ENCODE measurements at regions not wholly inside any gene's neighbourhood (a gene's known extent, or its start where the extent isn't known, plus 50 kb on each side); places are given as distances from the start of the nearest gene placed in this dataset.

DNA sequence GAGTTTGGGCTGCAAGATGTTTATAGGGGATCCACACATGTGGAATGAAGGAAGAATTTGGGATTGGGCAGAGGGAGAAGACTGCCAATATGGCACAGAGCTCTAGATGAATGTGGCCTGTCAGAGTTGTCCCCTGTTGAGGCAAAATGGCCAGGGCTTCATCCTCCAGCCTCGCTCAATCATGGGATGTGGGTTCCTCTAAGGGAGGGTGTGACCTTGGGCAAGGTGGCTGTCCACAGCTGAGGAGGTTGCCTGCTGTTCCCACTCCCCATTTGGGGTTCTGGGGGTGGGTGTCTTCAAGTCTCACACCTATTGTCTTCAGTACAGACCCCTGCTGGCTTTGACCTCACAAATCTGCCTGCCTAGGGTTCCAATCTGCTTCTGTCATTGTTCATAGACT lies 121.6 kb upstream of the FAM204A start:
- DNase-seq (ENCODE audit: low spot score in 2 of 2) (no peak), ATAC-seq (peak; percentile 29)
- Mint-ChIP-seq H3K4me1 (peaks cover 6% of the 10 kb centered on the region), H3K27ac (no peak overlapping the region), H3K4me3 (no peak overlapping the region), H3K36me3 (no peaks in the 10 kb centered on the region), H3K9me3 (no peaks in the 10 kb centered on the region)

DNA sequence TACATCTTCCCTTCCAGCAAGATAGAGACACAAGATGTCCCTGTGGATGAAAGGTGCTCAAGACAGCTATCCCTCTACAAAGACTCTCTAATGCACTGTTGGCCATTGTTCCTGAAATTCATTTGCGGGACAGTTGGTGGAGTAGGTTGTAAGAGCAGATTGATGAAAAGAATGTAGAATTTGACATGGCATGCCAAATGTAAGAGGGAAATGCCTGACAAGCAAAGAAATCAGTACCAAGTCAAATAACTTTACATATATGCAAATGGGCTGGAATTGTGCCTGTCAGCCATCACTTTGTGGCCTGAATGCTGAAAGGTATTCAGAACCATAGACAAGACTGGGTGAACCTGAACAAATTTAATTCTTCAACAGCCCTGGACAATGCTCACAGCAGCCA lies 120.3 kb upstream of the FAM204A start:
- peaks cover 6% of the 10 kb centered on the region for H3K4me1 Mint-ChIP-seq
- DNase-seq (ENCODE audit: low spot score in 2 of 2) (no peak), ATAC-seq (no peak)
- H3K9me3 Mint-ChIP-seq: no peaks in the 10 kb centered on the region
- no peaks in the 10 kb centered on the region for H3K36me3 Mint-ChIP-seq
- H3K27ac Mint-ChIP-seq: no peak overlapping the region
- H3K4me3 Mint-ChIP-seq: no peak overlapping the region

DNA sequence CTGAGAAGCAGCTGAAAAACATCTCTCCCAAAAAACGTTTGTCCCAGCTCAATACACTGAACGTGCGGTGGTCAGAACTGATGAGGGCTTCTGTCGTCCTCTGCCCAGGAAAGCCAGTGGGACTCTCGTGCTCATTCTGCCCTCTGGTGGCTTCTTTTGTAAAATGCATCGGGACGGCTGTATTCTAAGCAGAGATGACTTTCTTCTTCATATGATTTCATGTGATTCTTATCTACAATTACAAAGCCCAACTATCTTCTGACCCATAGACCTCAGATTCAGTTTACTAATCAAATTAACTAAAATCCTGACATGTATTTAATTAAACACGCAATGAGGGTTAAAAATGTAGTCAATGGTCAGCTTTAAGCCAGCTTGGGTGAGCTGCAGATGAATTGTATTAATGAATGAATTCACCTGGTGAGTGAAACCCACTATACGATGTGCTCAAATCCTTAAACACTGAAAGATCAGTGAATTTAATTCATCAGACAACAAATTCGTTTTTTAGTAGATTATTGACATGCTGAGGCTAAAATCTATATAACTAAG lies 117.6 kb upstream of the FAM204A start:
- ATAC-seq: peak; percentile 65
- Mint-ChIP-seq H3K4me3 (no peak overlapping the region), H3K4me1 (peaks cover 6% of the 10 kb centered on the region), H3K9me3 (no peaks in the 10 kb centered on the region), H3K27ac (no peak overlapping the region), H3K36me3 (no peaks in the 10 kb centered on the region)
- peak; percentile 23 to 71 for DNase-seq (ENCODE audit: low spot score in 2 of 2)

DNA sequence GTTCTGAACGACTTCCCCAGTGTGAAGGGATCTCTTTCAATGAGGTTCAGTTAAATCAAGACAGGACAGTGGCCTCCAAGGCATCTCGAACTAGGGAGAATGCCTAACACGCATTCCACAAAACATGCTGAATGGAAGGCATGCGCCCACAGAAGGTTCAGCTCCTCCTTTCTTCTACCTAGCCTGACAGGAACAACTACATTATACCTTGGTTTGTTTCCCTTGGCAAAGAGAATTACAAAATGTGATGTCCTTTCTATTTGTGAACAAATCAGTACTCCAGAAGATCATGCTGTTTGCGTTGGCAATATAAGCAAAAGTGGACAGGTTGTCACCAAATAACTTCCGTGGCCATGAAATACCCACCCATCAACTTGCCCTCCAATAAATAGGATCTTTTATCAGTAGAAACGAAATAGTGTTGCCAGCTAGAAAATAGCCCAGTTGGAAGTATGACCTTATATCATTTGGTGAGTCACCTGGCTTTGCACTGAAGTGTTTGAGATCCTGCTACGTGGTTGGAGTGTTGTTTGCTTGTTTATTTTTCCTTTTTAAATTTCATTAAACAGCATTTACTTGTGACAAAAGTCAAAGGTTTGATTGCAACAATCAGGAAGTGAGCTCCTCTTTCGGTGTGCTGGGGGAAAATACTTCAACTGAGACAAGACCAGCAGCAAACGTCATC lies 117.0 kb upstream of the FAM204A start:
- no peak overlapping the region for H3K4me3 Mint-ChIP-seq
- H3K9me3 Mint-ChIP-seq: no peaks in the 10 kb centered on the region
- no peak overlapping the region for H3K27ac Mint-ChIP-seq
- H3K4me1 Mint-ChIP-seq: peaks cover 6% of the 10 kb centered on the region
- ATAC-seq (no peak), DNase-seq (ENCODE audit: low spot score in 2 of 2) (no peak)
- H3K36me3 Mint-ChIP-seq: no peaks in the 10 kb centered on the region

DNA sequence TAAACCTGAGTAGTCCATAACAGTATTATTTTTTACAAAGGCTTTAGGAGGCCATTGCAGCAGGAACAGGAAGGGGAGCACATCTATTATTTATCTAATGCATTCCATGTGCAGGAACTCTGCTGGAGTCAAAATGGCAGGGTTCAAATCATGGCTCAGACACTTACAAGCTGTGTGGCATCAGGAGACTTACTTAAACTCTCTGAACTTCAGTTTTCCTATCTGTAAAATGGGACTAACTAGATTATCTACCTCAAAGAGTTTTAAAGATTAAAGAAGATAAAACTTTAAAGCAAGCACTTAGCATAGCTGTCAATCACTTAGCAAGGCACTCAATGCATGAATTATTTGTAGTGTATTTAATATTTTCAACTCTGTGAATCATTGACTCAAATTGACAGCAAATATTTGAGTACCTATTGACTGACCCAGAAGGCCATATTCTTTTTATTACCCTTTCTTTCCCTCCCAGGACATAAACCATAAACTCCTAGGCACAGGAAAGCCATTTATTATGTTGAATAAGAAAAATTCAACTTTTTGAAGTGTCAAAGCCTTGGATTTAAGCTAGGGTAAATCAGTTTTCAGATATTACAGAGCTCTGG lies 115.8 kb upstream of the FAM204A start:
- no peaks in the 10 kb centered on the region for H3K9me3 Mint-ChIP-seq
- H3K27ac Mint-ChIP-seq: no peak overlapping the region
- no peaks in the 10 kb centered on the region for H3K36me3 Mint-ChIP-seq
- DNase-seq (ENCODE audit: low spot score in 2 of 2) (no peak), ATAC-seq (no peak)
- H3K4me3 Mint-ChIP-seq: no peak overlapping the region
- H3K4me1 Mint-ChIP-seq: peaks cover 6% of the 10 kb centered on the region

DNA sequence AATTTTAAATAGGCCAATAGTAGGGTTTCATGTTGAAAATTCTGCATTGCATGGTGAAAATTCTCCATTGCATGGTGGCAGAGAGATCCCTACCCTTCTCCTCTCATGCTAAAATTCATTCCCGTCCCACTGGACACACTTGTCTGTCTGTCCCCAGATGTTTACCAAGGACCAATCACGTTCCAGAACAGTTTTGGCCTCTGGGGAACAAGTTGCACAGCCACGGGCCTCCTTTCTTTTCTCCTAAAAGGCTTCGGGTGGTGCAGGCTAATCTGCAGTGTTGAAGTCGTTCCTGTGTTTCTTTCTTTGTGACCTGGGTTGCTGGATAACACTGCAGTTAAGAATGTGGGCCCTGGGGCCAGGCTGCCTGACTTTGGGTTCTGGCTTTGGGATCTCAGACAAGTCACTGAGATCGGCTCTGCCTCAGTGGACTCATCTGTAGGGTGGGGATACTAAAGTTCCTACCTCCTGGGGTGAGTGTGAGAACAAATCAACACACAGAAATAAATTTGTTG lies 113.1 kb upstream of the FAM204A start:
- no peaks in the 10 kb centered on the region for H3K36me3 Mint-ChIP-seq
- ATAC-seq (no peak), DNase-seq (ENCODE audit: low spot score in 2 of 2) (no peak)
- H3K9me3 Mint-ChIP-seq: peaks cover 3% of the 10 kb centered on the region
- H3K4me1 Mint-ChIP-seq: peaks cover 6% of the 10 kb centered on the region
- no peak overlapping the region for H3K27ac Mint-ChIP-seq
- no peak overlapping the region for H3K4me3 Mint-ChIP-seq

DNA sequence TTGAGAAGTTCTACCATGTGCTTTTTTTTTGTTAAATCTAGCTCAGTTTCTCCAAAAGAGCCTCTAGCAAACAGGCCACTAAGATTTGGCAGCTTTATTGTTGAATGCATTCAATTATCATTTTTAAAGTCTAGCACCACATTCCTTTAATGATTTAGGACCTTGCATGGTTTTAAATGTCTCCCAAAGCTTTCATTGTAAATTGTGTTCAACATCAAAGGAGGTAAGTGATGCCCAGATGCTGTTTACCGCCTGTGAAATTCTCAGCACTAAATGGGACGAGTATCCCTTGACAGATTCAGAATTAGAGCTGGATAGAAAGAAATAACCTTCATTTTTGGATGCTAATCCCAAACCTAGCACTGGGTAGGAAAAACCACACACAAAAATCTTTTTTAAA lies 112.1 kb upstream of the FAM204A start:
- Mint-ChIP-seq H3K4me3 (no peak overlapping the region), H3K36me3 (no peaks in the 10 kb centered on the region), H3K4me1 (peaks cover 4% of the 10 kb centered on the region), H3K27ac (no peak overlapping the region), H3K9me3 (peaks cover 3% of the 10 kb centered on the region)
- no peak for ATAC-seq
- no peak for DNase-seq (ENCODE audit: low spot score in 2 of 2)

DNA sequence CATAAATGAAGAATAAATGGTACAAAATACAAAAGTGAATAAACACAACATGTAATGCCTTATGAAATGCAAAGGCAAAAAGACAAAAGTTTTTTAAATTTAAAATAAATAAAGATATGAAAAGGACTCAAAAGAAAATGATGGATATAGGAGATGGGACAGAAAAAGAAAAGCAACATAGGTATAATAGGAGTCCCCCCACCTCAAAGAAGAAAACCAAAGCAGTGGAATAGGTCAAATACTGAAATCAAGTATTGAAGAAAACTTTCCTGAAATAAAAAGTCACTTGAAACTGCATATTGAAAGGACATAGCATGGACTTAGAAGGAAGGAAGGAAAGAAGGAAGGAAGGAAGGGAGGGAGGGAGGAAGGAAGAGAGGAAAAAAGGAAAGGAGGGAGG lies 110.0 kb upstream of the FAM204A start:
- no peak for ATAC-seq
- H3K36me3 Mint-ChIP-seq: no peaks in the 10 kb centered on the region

DNA sequence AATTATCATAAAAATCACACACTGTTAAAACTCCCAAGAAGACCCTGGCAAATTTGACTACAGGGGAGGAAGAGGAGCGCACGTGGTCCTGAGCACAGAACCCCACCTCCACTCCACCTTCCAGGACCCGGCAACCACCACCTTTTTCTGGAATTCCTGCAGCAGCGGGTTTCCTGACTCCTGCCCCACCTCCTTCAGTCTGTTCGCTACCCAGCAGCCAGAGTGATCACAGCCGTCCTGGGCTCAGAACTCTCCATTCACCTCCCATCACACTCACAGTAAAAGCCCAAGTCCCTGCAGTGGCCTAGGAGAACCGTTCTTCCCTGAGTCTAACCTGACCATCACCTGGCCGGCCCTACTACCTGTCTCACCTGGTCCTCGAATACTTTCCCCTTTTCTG lies 107.4 kb upstream of the FAM204A start:
- no peak for DNase-seq (ENCODE audit: low spot score in 2 of 2)
- H3K36me3 Mint-ChIP-seq: no peaks in the 10 kb centered on the region
- H3K9me3 Mint-ChIP-seq: peaks cover 3% of the 10 kb centered on the region
- no peaks in the 10 kb centered on the region for H3K4me1 Mint-ChIP-seq
- no peak overlapping the region for H3K4me3 Mint-ChIP-seq
- H3K27ac Mint-ChIP-seq: no peak overlapping the region
- no peak for ATAC-seq

More for the DNA sequence above, 110.0 kb upstream of the FAM204A start:
- Mint-ChIP-seq H3K9me3 (peaks cover 3% of the 10 kb centered on the region), H3K4me1 (no peaks in the 10 kb centered on the region), H3K27ac (no peak overlapping the region), H3K4me3 (no peak overlapping the region)
- no peak for DNase-seq (ENCODE audit: low spot score in 2 of 2)

DNA sequence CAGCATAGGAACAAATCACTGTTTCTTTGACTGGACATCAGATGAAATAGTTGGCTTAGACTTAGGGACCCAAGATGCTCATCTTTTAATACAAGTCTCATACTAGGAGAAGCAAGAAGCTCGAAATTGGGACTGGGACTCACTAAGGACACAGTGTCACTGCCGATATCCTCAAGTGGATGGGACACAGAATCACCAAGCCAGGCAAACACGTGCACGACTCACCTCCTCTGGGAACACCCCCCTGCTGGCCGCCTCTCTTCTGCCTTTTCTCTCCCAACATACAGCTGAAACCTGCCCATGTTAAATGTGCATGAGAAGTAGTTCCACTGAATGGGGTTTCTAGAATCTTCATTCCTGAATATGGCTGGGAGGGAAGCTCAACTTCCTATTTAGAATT lies 106.6 kb upstream of the FAM204A start:
- DNase-seq (ENCODE audit: low spot score in 2 of 2): no peak
- Mint-ChIP-seq H3K4me3 (no peak overlapping the region), H3K9me3 (peaks cover 3% of the 10 kb centered on the region), H3K27ac (no peak overlapping the region), H3K4me1 (no peaks in the 10 kb centered on the region), H3K36me3 (no peaks in the 10 kb centered on the region)
- no peak for ATAC-seq

DNA sequence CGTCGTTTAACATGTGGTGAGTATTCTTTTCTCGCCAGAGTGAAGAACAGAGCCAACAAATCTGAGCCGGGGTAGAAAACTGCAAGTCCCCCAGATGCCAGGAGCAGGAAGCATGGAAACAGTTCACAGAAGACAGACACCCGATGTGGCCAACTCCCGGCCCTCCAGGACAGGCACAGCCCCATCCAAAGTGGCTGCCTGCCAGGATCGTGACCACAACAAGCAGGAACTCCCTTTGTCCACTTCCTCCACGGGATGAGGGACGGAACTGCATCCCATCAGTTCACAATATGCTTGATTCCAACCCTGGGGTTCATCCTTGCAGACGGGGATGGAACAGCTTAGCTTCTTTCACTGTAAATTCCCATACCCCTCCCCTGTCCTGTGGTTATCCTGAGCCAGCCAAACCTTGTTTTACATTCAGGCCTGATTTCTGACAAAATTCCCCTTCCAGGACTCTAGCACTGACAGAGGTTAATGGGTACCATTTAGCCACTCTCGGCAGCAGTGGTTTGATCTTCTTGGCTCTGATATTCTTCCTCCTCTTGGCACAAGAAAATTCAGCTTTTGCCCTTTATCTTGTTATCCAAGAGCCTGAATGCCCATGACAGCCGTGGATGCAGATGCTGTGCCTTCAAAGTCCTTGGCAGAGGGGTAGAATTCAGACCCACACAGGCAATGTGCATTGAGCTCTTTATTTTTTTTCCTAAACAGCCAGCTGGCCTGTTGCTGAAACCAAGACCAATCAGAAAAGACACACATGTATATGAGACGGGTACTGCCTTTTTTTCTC lies 105.5 kb upstream of the FAM204A start:
- no peaks in the 10 kb centered on the region for H3K36me3 Mint-ChIP-seq
- H3K4me3 Mint-ChIP-seq: no peak overlapping the region
- no peak for DNase-seq (ENCODE audit: low spot score in 2 of 2)
- H3K4me1 Mint-ChIP-seq: no peaks in the 10 kb centered on the region
- no peak for ATAC-seq
- peaks cover 3% of the 10 kb centered on the region for H3K9me3 Mint-ChIP-seq
- no peak overlapping the region for H3K27ac Mint-ChIP-seq

DNA sequence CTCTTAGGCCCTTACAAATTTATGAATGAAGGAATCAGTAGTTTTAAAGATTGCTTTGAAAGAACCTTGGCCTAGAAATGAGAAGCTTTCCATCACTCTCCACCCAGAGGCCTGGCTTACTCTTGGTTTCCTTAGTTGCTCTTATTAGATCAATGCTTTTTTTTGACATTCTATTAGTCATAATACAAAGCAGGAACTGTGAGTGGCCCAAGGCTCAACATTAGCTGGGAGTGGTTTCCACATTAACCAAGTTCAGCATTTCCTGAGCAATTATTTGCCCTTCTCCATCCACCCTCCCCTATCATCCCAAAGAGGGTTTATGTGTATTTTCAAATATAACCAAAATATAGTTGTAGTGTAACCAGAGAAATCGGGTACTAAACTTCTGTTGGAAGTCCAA lies 103.4 kb upstream of the FAM204A start:
- H3K27ac Mint-ChIP-seq: no peak overlapping the region
- H3K4me1 Mint-ChIP-seq: no peaks in the 10 kb centered on the region
- no peak overlapping the region for H3K4me3 Mint-ChIP-seq
- ATAC-seq: no peak
- H3K36me3 Mint-ChIP-seq: no peaks in the 10 kb centered on the region
- H3K9me3 Mint-ChIP-seq: no peaks in the 10 kb centered on the region
- DNase-seq (ENCODE audit: low spot score in 2 of 2): no peak

DNA sequence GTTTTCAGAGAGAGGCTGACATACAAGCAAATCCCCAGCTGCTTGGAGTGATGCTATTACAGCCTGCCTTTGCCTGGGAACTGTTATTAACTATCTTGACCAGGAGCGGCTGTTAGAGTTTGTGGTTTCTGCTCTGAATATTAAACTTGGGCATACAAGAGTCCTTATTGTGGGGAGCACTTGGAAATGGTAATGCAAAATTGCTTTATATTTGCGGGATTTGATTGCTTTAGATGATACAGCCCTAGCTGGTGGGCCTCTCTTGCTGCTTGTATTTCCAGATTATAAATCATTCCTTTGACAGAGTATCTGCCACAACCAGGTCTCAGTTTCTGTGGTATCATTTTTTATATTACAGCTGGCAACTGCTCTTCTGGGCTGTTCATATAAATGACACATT lies 101.9 kb upstream of the FAM204A start:
- Mint-ChIP-seq H3K9me3 (no peaks in the 10 kb centered on the region), H3K4me1 (no peaks in the 10 kb centered on the region), H3K27ac (no peak overlapping the region), H3K4me3 (no peak overlapping the region), H3K36me3 (no peaks in the 10 kb centered on the region)
- DNase-seq (ENCODE audit: low spot score in 2 of 2) (no peak), ATAC-seq (no peak)

DNA sequence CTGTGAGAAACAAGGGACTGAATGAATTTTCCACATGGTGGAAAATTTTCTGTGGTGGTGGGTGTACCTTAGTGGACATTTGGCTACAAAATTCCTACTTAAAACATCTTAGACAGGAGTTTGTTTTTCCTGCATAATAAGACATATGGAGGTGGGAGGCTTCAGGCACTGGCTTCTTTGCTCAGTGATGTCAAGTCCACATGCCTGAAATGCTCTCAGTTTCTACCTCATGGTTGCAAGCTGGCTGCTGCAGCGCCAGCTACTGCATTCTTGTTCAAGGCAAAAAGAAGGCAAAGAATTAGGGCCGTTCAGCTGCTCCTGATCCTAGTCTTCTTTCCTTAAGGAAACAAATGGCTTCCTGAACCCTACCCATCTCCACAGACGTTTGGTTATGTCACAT lies 99.9 kb upstream of the FAM204A start:
- DNase-seq (ENCODE audit: low spot score in 2 of 2) (no peak), ATAC-seq (no peak)
- H3K27ac Mint-ChIP-seq: no peak overlapping the region
- no peaks in the 10 kb centered on the region for H3K36me3 Mint-ChIP-seq
- H3K9me3 Mint-ChIP-seq: no peaks in the 10 kb centered on the region
- H3K4me1 Mint-ChIP-seq: no peaks in the 10 kb centered on the region
- no peak overlapping the region for H3K4me3 Mint-ChIP-seq

DNA sequence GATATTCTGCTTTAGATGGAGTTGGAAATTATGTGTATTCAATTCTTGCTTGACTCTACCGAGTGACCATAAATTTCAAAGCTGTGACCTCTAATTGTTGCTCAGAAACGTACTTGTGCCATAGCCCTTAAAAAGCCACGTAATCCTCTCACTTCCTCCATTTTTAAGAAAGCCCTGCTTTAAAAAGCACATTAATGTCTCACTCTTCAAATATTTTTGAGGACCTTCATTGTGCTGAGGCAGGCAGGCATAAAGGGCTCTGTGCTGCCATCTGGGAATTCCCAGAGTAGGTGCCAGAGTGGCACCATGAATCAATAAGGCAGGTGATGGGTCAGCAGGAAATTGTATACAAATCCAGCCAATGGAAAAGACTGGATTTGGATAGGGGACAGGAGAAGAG lies 97.7 kb upstream of the FAM204A start:
- H3K4me3 Mint-ChIP-seq: no peak overlapping the region
- H3K36me3 Mint-ChIP-seq: no peaks in the 10 kb centered on the region
- no peaks in the 10 kb centered on the region for H3K9me3 Mint-ChIP-seq
- no peaks in the 10 kb centered on the region for H3K4me1 Mint-ChIP-seq
- no peak overlapping the region for H3K27ac Mint-ChIP-seq
- ATAC-seq (no peak), DNase-seq (ENCODE audit: low spot score in 2 of 2) (no peak)
